Motor neuron (in vitro differentiated cells): ENCODE measurements at regions not wholly inside any gene's neighbourhood (a gene's known extent, or its start where the extent isn't known, plus 50 kb on each side); places are given as distances from the start of the nearest gene placed in this dataset.
"Not testable (repeated sequence)": the region's sequence is repeated elsewhere in the genome, so short reads cannot be mapped to it uniquely, and the experiment has no call there.

Experiments used
- ATAC-seq, 8 experiments: fragments of 200-7000 bp; cut with Tn5 transposase; replicated peaks in 6 of 8; 2 replicates each; pipeline ENCODE4 v1.8.0; 2021; ENCODE audit warnings: mild to moderate bottlenecking in 8 of 8, moderate library complexity in 8 of 8
- H3K27ac ChIP-seq, 2 donors: fragments of 250-450 bp; sonication (Bioruptor Pico); 2 replicates each; pipeline ENCODE4 v1.9.0; 2021; ENCODE audit warnings: antibody characterized with exemption in 2 of 2, mild to moderate bottlenecking in 2 of 2, moderate library complexity in 1 of 2
- H3K4me1 ChIP-seq, 2 donors: fragments of 250-450 bp; sonication (Bioruptor Pico); replicated peaks in 1 of 2; 2 replicates each; pipeline ENCODE4 v1.6.1; 2021; ENCODE audit warnings: antibody characterized with exemption in 2 of 2, mild to moderate bottlenecking in 2 of 2, moderate library complexity in 1 of 2
- H3K4me3 ChIP-seq, 5 donors: fragments of 250-450 bp; sonication (Bioruptor Pico); 2 replicates each; pipeline ENCODE4 v1.9.0; 2021; ENCODE audit warnings: antibody characterized with exemption in 5 of 5, mild to moderate bottlenecking in 5 of 5, moderate library complexity in 4 of 5
- WGBS, 10 experiments: fragments of 450-650 bp; shearing (Covaris generic); methylation state at CpG; one replicate each; pipeline ENCODE4 v1.0.0; 2022; 5-methylcytosine and 5-hydroxymethylcytosine counted together
- in situ Hi-C, 9 experiments: fragments of 400-800 bp; cut with MboI; loops; one replicate each; pipeline ENCODE4 v1.15.0; 2021; ENCODE audit warnings: low sequenced_read_pairs in 9 of 9, low pct_unique_long_range_greater_than_20kb in 2 of 9; ENCODE audit not compliant: unreplicated experiment in 9 of 9

DNA sequence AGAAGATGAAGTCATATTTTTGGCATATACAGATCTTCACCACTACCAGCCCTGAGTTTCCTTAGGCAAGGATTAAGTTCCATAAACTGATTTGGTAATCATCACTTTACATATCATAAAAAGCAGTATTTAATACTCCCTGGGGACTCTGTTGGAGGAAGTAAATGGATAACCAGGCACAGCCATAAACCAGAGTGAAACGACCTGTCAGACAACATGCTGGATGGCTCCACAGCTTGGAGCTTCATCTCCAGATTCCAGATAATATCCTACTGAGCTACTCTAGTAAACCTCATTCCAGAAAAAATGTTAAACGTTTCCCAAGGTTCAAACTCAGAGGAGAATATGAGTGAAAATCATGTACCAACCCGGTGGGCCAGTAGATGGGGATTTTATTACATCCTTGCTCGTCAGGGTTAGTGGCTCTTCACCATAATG lies 109.2 kb downstream of the BASP1 start:
- no peak for ATAC-seq
- Histone ChIP-seq H3K4me3 (no peak overlapping the region), H3K27ac (no peak overlapping the region), H3K4me1 (no peaks in the 10 kb centered on the region)
- 27 to 78% (median 55%) methylated on average over 1 to 4 of the region's 4 CpGs for WGBS, 10 experiments
- in situ Hi-C loops: no loop called here

- no peak for ATAC-seq
- 14 to 100% (median 67%) methylated on average over 1 to 4 of the region's 9 CpGs; no CpG with 5 or more reads in 3 of the 10 experiments for WGBS, 10 experiments
- H3K27ac ChIP-seq: no peak overlapping the region
Observed at GRCh38 chr5:17327048-17327625, 109.7 kb downstream of the BASP1 start.

DNA sequence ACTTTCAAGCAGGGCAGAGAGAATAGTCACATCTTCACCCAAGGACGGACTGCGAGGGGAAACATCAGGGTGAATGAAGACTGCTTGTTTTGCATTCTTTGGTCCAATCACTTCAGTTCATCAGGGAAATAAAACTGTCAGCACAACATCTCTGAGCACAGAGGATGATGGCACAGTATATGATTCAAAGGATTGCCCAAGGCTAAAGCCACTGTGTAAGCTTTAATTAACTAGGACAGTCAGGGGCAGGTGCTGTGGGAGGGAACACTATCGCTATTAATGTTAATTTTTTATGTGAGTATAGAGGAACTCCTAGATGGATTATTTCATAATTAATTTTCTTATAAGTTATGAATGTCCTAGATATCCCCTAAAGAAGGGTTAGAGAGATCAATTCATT lies 112.1 kb downstream of the BASP1 start:
- WGBS, 10 experiments: 39 to 100% (median 92%) methylated on average over 1 to 3 of the region's 3 CpGs; no CpG with 5 or more reads in 3 of the 10 experiments
- peak in 1 of 8 experiments; percentile 53 for ATAC-seq
- H3K4me3 ChIP-seq: no peak overlapping the region
- in situ Hi-C loops: no loop called here
- no peak overlapping the region for H3K27ac ChIP-seq
- H3K4me1 ChIP-seq: no peaks in the 10 kb centered on the region

More at GRCh38 chr5:17327048-17327625, 109.7 kb downstream of the BASP1 start:
- in situ Hi-C loops: no loop called here
- Histone ChIP-seq H3K4me1 (no peaks in the 10 kb centered on the region), H3K4me3 (no peak overlapping the region)

DNA sequence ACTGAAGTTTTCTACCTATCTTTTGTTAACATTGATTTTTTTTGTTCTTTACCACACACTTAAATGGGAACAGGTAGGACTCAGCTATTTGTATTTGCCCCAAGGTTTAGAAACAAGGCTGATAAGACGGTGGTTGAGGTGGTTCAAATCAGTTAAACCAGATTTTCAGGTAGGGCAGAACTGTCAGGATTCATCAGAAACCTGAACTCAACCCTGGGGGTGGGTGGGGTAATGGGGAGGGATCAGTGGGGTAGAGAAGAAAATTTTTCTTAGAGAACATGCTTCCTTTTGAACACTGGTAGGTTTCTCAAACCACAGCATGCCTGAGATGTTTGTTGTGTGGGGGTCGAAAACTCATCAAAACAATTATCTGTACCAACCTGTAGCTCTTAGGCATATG lies 113.0 kb downstream of the BASP1 start:
- no peak overlapping the region for H3K4me3 ChIP-seq
- no peaks in the 10 kb centered on the region for H3K4me1 ChIP-seq
- 7 to 83% (median 30%) methylated on average over 1 to 2 of the region's 2 CpGs; no CpG with 5 or more reads in 3 of the 10 experiments for whole genome bisulfite sequencing, 10 experiments
- in situ Hi-C loops: no loop called here
- no peak for ATAC-seq
- H3K27ac ChIP-seq: no peak overlapping the region

DNA sequence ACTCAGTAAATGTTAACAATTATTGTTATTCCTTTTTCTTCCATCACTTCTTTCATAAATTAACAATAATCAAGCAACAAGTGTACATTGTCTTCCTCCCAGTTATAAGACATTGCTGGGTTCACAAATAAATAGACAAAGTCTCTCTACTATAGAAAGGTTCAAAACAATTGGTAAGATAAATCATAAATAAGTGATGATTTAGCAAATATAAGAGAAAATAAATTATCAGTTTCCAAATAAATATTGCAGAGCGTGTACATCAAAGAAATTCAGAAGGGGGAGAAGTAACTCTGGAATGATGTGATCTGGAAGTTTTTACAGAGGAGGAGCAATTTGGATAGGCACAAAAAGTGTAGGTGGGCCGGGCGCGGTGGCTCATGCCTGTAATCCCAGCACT lies 114.2 kb downstream of the BASP1 start:
- Histone ChIP-seq H3K4me1 (no peaks in the 10 kb centered on the region), H3K27ac (no peak overlapping the region), H3K4me3 (no peak overlapping the region)
- ATAC-seq: no peak
- 60 to 100% (median 86%) methylated on average over 1 to 4 of the region's 4 CpGs for WGBS, 10 experiments
- in situ Hi-C loops: no loop called here

DNA sequence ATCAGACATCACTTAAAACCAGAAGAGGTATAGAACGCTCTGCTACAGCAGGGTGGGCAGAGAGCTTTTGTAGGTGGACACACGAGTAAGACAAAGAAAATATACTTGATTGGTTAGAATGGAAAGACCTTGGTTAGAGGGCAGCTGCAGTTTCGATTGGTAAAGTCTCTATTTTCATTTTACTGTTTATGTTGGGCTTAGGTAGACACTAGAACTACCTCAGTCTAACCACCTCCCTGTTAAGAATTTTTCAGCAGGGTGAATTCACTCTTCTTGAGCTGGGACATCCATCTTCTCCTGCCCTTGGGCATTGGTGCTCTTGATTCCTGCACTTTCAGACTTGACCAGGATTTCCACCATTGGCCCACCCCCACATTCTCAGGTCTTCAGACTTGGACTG lies 116.3 kb downstream of the BASP1 start:
- WGBS, 10 experiments: 18 to 100% (median 80%) methylated on average over 1 to 3 of the region's 3 CpGs; no CpG with 5 or more reads in 1 of the 10 experiments

GRCh38 chr5:17336054-17336453 lies 118.6 kb downstream of the BASP1 start:
- in situ Hi-C loops: no loop called here
- WGBS, 10 experiments: 33 to 100% (median 78%) methylated on average over 1 of the region's 1 CpG; no CpG with 5 or more reads in 1 of the 10 experiments

More for the DNA sequence above, 116.3 kb downstream of the BASP1 start:
- Histone ChIP-seq H3K4me3 (no peak overlapping the region), H3K27ac (no peak overlapping the region), H3K4me1 (no peaks in the 10 kb centered on the region)
- ATAC-seq: no peak
- in situ Hi-C loops: no loop called here

DNA sequence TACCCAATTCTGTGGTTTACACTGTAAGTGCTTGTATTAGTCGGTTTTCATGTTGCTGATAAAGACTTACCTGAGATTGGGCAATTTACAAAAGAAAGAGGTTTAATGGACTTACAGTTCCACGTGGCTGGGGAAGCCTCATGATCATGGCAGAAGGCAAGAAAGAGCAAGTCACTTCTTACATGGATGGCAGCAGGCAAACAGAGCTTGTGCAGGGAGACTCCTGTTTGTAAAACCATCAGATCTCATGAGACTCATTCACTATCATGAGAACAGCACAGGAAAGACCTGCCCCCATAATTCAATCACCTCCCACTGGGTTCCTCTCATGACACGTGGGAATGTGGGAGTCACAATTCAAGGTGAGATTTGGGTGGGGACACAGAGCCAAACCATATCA lies 119.3 kb downstream of the BASP1 start:
- H3K4me1 ChIP-seq, in situ Hi-C loops, H3K4me3 ChIP-seq, ATAC-seq, H3K27ac ChIP-seq: not testable (repeated sequence)
- 0 to 100% (median 50%) methylated on average over 1 to 3 of the region's 3 CpGs; no CpG with 5 or more reads in 1 of the 10 experiments for WGBS, 10 experiments

More at GRCh38 chr5:17336054-17336453, 118.6 kb downstream of the BASP1 start:
- no peak overlapping the region for H3K4me3 ChIP-seq
- no peak for ATAC-seq
- H3K4me1 ChIP-seq: no peaks in the 10 kb centered on the region
- H3K27ac ChIP-seq: no peak overlapping the region

- WGBS, 10 experiments: 17 to 100% (median 60%) methylated on average over 1 of the region's 1 CpG; no CpG with 5 or more reads in 4 of the 10 experiments
- no peak overlapping the region for H3K4me3 ChIP-seq
- H3K27ac ChIP-seq: no peak overlapping the region
- ATAC-seq: no peak
- no peaks in the 10 kb centered on the region for H3K4me1 ChIP-seq
- in situ Hi-C loops: no loop called here
Observed at GRCh38 chr5:17339841-17340240, 122.4 kb downstream of the BASP1 start.

DNA sequence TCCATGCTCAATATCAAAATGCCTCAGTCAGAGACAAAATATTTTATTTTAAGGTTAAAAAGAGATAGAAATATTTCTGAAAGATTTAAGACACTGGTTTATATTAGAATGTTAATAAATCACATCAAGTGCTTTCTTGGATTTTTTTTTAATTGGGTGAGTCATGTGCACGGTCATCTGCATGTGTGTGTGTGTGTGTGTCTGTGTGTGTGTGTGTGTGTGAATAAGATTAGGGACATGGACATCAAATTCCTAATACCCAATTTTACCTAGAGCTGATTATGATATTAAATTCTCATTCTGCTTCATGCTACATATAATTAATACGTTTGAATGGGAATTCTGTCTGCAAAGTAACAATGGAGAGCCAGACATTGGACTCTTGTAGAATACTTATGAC lies 122.9 kb downstream of the BASP1 start:
- ATAC-seq: peak in 3 of 8 experiments; percentile 34 to 43 (median 38)
- no peak overlapping the region for H3K27ac ChIP-seq
- 0 to 92% (median 50%) methylated on average over 1 to 2 of the region's 2 CpGs; no CpG with 5 or more reads in 3 of the 10 experiments for WGBS, 10 experiments

GRCh38 chr5:17340819-17341218 lies 123.4 kb downstream of the BASP1 start:
- WGBS, 10 experiments: 70 to 100% (median 90%) methylated on average over 1 of the region's 1 CpG; no CpG with 5 or more reads in 5 of the 10 experiments
- peak in 1 of 8 experiments; percentile 36 for ATAC-seq
- no peak overlapping the region for H3K27ac ChIP-seq
- no peak overlapping the region for H3K4me3 ChIP-seq
- H3K4me1 ChIP-seq: no peaks in the 10 kb centered on the region
- in situ Hi-C loops: no loop called here

More for the DNA sequence above, 122.9 kb downstream of the BASP1 start:
- in situ Hi-C loops: no loop called here
- Histone ChIP-seq H3K4me1 (no peaks in the 10 kb centered on the region), H3K4me3 (no peak overlapping the region)

GRCh38 chr5:17343675-17344074 lies 126.2 kb downstream of the BASP1 start:
- H3K4me1 ChIP-seq: no peaks in the 10 kb centered on the region
- H3K27ac ChIP-seq: no peak overlapping the region
- peak in 7 of 8 experiments; percentile 29 to 65 (median 58) for ATAC-seq
- in situ Hi-C loops: no loop called here
- WGBS, 10 experiments: 28 to 83% (median 70%) methylated on average over 1 to 2 of the region's 2 CpGs; no CpG with 5 or more reads in 6 of the 10 experiments
- no peak overlapping the region for H3K4me3 ChIP-seq

GRCh38 chr5:17346811-17347210 lies 129.4 kb downstream of the BASP1 start:
- Histone ChIP-seq H3K4me3 (no peak overlapping the region), H3K4me1 (peaks cover 0 to 6% of the 10 kb centered on the region in 2 donors), H3K27ac (no peak overlapping the region)
- WGBS, 10 experiments: 0 to 100% (median 57%) methylated on average over 1 to 2 of the region's 2 CpGs; no CpG with 5 or more reads in 2 of the 10 experiments
- in situ Hi-C loops: no loop called here
- no peak for ATAC-seq

DNA sequence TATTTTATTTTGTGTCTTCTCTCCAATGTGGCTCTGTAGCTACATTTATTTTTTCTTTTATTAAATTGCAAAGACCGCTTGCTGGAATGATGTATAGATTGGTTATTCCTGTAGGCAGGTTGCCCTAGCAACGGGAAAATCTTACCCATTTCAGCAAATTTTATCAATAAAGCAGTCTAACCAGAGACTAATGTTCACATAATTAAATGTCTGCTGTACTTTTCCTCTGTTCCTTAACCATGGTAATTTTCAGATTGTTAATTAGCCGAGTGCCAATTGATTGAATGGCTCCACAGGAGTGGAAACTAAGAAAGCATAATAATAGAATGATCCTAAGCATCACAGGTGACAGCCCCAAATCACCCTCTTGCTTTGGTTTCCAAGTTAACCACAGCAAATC lies 134.8 kb downstream of the BASP1 start:
- peaks cover 0 to 13% of the 10 kb centered on the region in 2 donors for H3K4me1 ChIP-seq
- no peak overlapping the region for H3K4me3 ChIP-seq
- in situ Hi-C loops: no loop called here
- 6 to 100% (median 50%) methylated on average over 1 to 3 of the region's 3 CpGs for WGBS, 10 experiments
- ATAC-seq: no peak
- no peak overlapping the region for H3K27ac ChIP-seq
